SK-N-SH treated with all-trans-retinoic acid at 6 μM for 48 hours (cell line): ENCODE measurements at regions not wholly inside any gene's neighbourhood (a gene's known extent, or its start where the extent isn't known, plus 50 kb on each side); places are given as distances from the start of the nearest gene placed in this dataset.

ENCODE experiments used
- ARNTL ChIP-seq: fragments of 450-650 bp; formaldehyde crosslinking; IDR thresholded peaks from 2 replicates; pipeline ENCODE4 v1.5.0; 2020; ENCODE audit warnings: low read depth, mild to moderate bottlenecking, moderate library complexity, borderline replicate concordance
- BACH2 ChIP-seq: fragments of 250-450 bp; sonication (Bioruptor Pico); IDR thresholded peaks from 2 replicates; pipeline ENCODE4 v1.9.0; 2021; ENCODE audit warnings: mild to moderate bottlenecking, borderline replicate concordance
- RARB ChIP-seq: fragments of 250-450 bp; sonication (Bioruptor Pico); IDR thresholded peaks from 2 replicates; pipeline ENCODE4 v1.8.0; 2021; ENCODE audit warnings: mild to moderate bottlenecking, moderate library complexity
- TOX ChIP-seq: fragments of 250-450 bp; sonication (Bioruptor Pico); IDR thresholded peaks from 2 replicates; pipeline ENCODE4 v1.8.0; 2021; ENCODE audit warnings: mild to moderate bottlenecking, moderate library complexity, borderline replicate concordance
- ZC3H10 ChIP-seq: fragments of 250-450 bp; sonication (Bioruptor Pico); IDR thresholded peaks from 2 replicates; pipeline ENCODE4 v1.5.1; 2021; ENCODE audit warnings: mild to moderate bottlenecking, moderate library complexity
- ZFP3 ChIP-seq: fragments of 250-450 bp; sonication (Bioruptor Pico); IDR thresholded peaks from 2 replicates; pipeline ENCODE4 v1.5.0; 2020; ENCODE audit warnings: mild to moderate bottlenecking, moderate library complexity
- ZFP30 ChIP-seq: fragments of 450-650 bp; formaldehyde crosslinking; IDR thresholded peaks from 2 replicates; pipeline ENCODE4 v1.5.0; 2022; ENCODE audit warnings: mild to moderate bottlenecking, moderate library complexity
- ZNF565 ChIP-seq: fragments of 450-650 bp; formaldehyde crosslinking; conservative IDR thresholded peaks from 2 replicates; pipeline ENCODE4 v1.5.0; 2020; ENCODE audit warnings: low read depth, mild to moderate bottlenecking, moderate library complexity
- ZNF8 ChIP-seq: fragments of 450-650 bp; formaldehyde crosslinking; IDR thresholded peaks from 2 replicates; pipeline ENCODE4 v1.5.0; 2020; ENCODE audit warnings: mild to moderate bottlenecking, moderate library complexity
- TF ChIP-seq, protein P1 (sequence below): fragments of 250-450 bp; sonication (Bioruptor Pico); IDR thresholded peaks from 2 replicates; pipeline ENCODE4 v1.5.1; 2021; ENCODE audit warnings: mild to moderate bottlenecking, moderate library complexity

DNA sequence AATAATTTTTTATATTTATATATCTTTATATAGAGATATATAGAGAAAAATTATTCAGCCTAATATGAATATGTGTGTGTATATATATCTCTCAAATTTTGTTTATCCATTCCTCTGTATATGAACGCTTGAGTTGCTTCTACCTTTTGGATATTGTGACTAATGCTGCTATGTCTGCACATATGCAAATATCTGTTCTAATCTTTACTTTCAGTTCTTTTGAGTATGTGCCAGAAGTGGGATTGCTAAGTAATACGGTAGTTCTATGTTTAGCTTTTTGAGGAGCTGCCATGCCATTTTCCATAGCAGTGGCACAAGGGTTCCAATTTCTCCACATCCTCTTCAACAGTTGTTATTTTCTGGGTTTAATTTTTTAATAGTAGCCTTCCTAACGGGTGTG, 72.8 kb upstream of the CEP85L start:
- no peak for TF ChIP-seq ZFP30 (CRISPR knock-in tag)
- no peak for TF ChIP-seq TOX (CRISPR knock-in tag)
- no peak for TF ChIP-seq RARB (CRISPR knock-in tag)
- no peak for TF ChIP-seq BACH2 (CRISPR knock-in tag)
- no peak for TF ChIP-seq ZFP3 (CRISPR knock-in tag)
- TF ChIP-seq, protein P1, sequence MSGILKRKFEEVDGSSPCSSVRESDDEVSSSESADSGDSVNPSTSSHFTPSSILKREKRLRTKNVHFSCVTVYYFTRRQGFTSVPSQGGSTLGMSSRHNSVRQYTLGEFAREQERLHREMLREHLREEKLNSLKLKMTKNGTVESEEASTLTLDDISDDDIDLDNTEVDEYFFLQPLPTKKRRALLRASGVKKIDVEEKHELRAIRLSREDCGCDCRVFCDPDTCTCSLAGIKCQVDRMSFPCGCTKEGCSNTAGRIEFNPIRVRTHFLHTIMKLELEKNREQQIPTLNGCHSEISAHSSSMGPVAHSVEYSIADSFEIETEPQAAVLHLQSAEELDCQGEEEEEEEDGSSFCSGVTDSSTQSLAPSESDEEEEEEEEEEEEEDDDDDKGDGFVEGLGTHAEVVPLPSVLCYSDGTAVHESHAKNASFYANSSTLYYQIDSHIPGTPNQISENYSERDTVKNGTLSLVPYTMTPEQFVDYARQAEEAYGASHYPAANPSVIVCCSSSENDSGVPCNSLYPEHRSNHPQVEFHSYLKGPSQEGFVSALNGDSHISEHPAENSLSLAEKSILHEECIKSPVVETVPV (CRISPR knock-in tag), result no peak
- TF ChIP-seq ARNTL, result no peak
- TF ChIP-seq ZC3H10 (CRISPR knock-in tag), result no peak
- no peak for TF ChIP-seq ZNF8 (CRISPR knock-in tag)
- no peak for TF ChIP-seq ZNF565 (CRISPR knock-in tag)
